ENCODE measurements at regions not wholly inside any gene's neighbourhood (a gene's known extent, or its start where the extent isn't known, plus 50 kb on each side); places are given as distances from the start of the nearest gene placed in this dataset.
A peak's percentile ranks its signal among the peaks of the same experiment; 100 is the strongest.

GRCh38 chr18:60888071-60888624 lies 445.1 kb upstream of the CDH20 start:
- Histone ChIP-seq H3F3A (ENCODE audit: insufficient read depth, low read length) (no peaks in the 10 kb centered on the region), H4K20me1 (ENCODE audit: insufficient read depth, low read length) (no peaks in the 10 kb centered on the region), H3K4me3 (ENCODE audit: low read depth, low read length, poor library complexity, severe bottlenecking) (no peak overlapping the region), H3K27me3 (ENCODE audit: insufficient read depth, low read length) (no peaks in the 10 kb centered on the region), H3K9ac (ENCODE audit: low read length) (no peak overlapping the region), H3K79me2 (ENCODE audit: insufficient read depth, low read length) (no peaks in the 10 kb centered on the region), H3K4me2 (ENCODE audit: low read length) (no peak overlapping the region), H3K9me2 (ENCODE audit: low read depth, low read length) (no peaks in the 10 kb centered on the region), H3K27ac (ENCODE audit: low read depth, low read length, poor library complexity, severe bottlenecking) (no peak overlapping the region), H3K9me3 (ENCODE audit: low read length) (no peaks in the 10 kb centered on the region), H3K4me1 (ENCODE audit: insufficient read depth, low read length, severe bottlenecking) (peaks cover 57% of the 10 kb centered on the region), H2AFZ (ENCODE audit: low read length) (0 out of 2 replicates have a peak overlapping the region, but pooled peaks have one; percentile 10), H3K36me3 (ENCODE audit: insufficient read depth, low read length) (no peaks in the 10 kb centered on the region)
- TF ChIP-seq EZH2 (IDR thresholded peaks at IDR 0.05; ENCODE audit: borderline replicate concordance, low read length) (no peak), CTCF (IDR thresholded peaks at IDR 0.05; ENCODE audit: low read length) (no peak)

GRCh38 chr18:60889442-60889841 lies 443.8 kb upstream of the CDH20 start:
- H3K9ac ChIP-seq (ENCODE audit: low read length): no peak overlapping the region
- H2AFZ ChIP-seq (ENCODE audit: low read length): no peak overlapping the region
- no peaks in the 10 kb centered on the region for H3K27me3 ChIP-seq (ENCODE audit: insufficient read depth, low read length)
- TF ChIP-seq CTCF (IDR thresholded peaks at IDR 0.05; ENCODE audit: low read length) (no peak), EZH2 (IDR thresholded peaks at IDR 0.05; ENCODE audit: borderline replicate concordance, low read length) (no peak)
- no peaks in the 10 kb centered on the region for H3K36me3 ChIP-seq (ENCODE audit: insufficient read depth, low read length)
- H3F3A ChIP-seq (ENCODE audit: insufficient read depth, low read length): no peaks in the 10 kb centered on the region
- H3K9me3 ChIP-seq (ENCODE audit: low read length): no peaks in the 10 kb centered on the region
- no peaks in the 10 kb centered on the region for H3K9me2 ChIP-seq (ENCODE audit: low read depth, low read length)
- H3K27ac ChIP-seq (ENCODE audit: low read depth, low read length, poor library complexity, severe bottlenecking): no peak overlapping the region
- H3K79me2 ChIP-seq (ENCODE audit: insufficient read depth, low read length): no peaks in the 10 kb centered on the region
- peaks cover 57% of the 10 kb centered on the region for H3K4me1 ChIP-seq (ENCODE audit: insufficient read depth, low read length, severe bottlenecking)
- H3K4me2 ChIP-seq (ENCODE audit: low read length): no peak overlapping the region
- H3K4me3 ChIP-seq (ENCODE audit: low read depth, low read length, poor library complexity, severe bottlenecking): no peak overlapping the region
- H4K20me1 ChIP-seq (ENCODE audit: insufficient read depth, low read length): no peaks in the 10 kb centered on the region

- TF ChIP-seq CTCF (IDR thresholded peaks at IDR 0.05; ENCODE audit: low read length): no peak
- no peak for TF ChIP-seq EZH2 (IDR thresholded peaks at IDR 0.05; ENCODE audit: borderline replicate concordance, low read length)
Observed at GRCh38 chr18:60891936-60892335, 441.3 kb upstream of the CDH20 start.

More at GRCh38 chr18:60891936-60892335, 441.3 kb upstream of the CDH20 start:
- Histone ChIP-seq H3K27me3 (ENCODE audit: insufficient read depth, low read length) (no peaks in the 10 kb centered on the region), H3K4me3 (ENCODE audit: low read depth, low read length, poor library complexity, severe bottlenecking) (no peak overlapping the region), H3F3A (ENCODE audit: insufficient read depth, low read length) (no peaks in the 10 kb centered on the region), H3K27ac (ENCODE audit: low read depth, low read length, poor library complexity, severe bottlenecking) (no peak overlapping the region), H2AFZ (ENCODE audit: low read length) (no peak overlapping the region), H4K20me1 (ENCODE audit: insufficient read depth, low read length) (no peaks in the 10 kb centered on the region), H3K79me2 (ENCODE audit: insufficient read depth, low read length) (no peaks in the 10 kb centered on the region), H3K9me2 (ENCODE audit: low read depth, low read length) (no peaks in the 10 kb centered on the region), H3K36me3 (ENCODE audit: insufficient read depth, low read length) (no peaks in the 10 kb centered on the region), H3K4me2 (ENCODE audit: low read length) (no peak overlapping the region), H3K9me3 (ENCODE audit: low read length) (no peaks in the 10 kb centered on the region), H3K4me1 (ENCODE audit: insufficient read depth, low read length, severe bottlenecking) (peaks cover 59% of the 10 kb centered on the region), H3K9ac (ENCODE audit: low read length) (no peak overlapping the region)

Measured in OCI-LY1 (cell line).